ENCODE measurements at regions not wholly inside any gene's neighbourhood (a gene's known extent, or its start where the extent isn't known, plus 50 kb on each side); places are given as distances from the start of the nearest gene placed in this dataset.
"Not testable (repeated sequence)": the region's sequence is repeated elsewhere in the genome, so short reads cannot be mapped to it uniquely, and the experiment has no call there.

- Histone ChIP-seq H3K4me3 (ENCODE audit: insufficient read depth, low read depth, low read length) (no peak overlapping the region), H3K27me3 (ENCODE audit: control insufficient read depth, insufficient read depth, low read length) (no peaks in the 10 kb centered on the region), H3K36me3 (replicated peaks; ENCODE audit: control insufficient read depth, insufficient read depth, low read length) (no peaks in the 10 kb centered on the region)
- DNase-seq = no peak
Measured at GRCh38 chr3:107208796-107209195, 168.4 kb upstream of the CCDC54 start.

GRCh38 chr3:107209302-107209990, 167.8 kb upstream of the CCDC54 start:
- no peak overlapping the region for H3K4me3 ChIP-seq (ENCODE audit: insufficient read depth, low read depth, low read length)
- no peak for DNase-seq
- H3K27me3 ChIP-seq (ENCODE audit: control insufficient read depth, insufficient read depth, low read length) = no peaks in the 10 kb centered on the region
- no peaks in the 10 kb centered on the region for H3K36me3 ChIP-seq (replicated peaks; ENCODE audit: control insufficient read depth, insufficient read depth, low read length)

GRCh38 chr3:107211608-107212007, 165.6 kb upstream of the CCDC54 start:
- Histone ChIP-seq H3K4me3 (ENCODE audit: insufficient read depth, low read depth, low read length) (no peak overlapping the region), H3K27me3 (ENCODE audit: control insufficient read depth, insufficient read depth, low read length) (no peaks in the 10 kb centered on the region), H3K36me3 (replicated peaks; ENCODE audit: control insufficient read depth, insufficient read depth, low read length) (no peaks in the 10 kb centered on the region)
- no peak for DNase-seq

GRCh38 chr3:107212618-107213017, 164.6 kb upstream of the CCDC54 start:
- Histone ChIP-seq H3K36me3 (replicated peaks; ENCODE audit: control insufficient read depth, insufficient read depth, low read length) (no peaks in the 10 kb centered on the region), H3K27me3 (ENCODE audit: control insufficient read depth, insufficient read depth, low read length) (no peaks in the 10 kb centered on the region), H3K4me3 (ENCODE audit: insufficient read depth, low read depth, low read length) (no peak overlapping the region)
- DNase-seq = no peak

- no peaks in the 10 kb centered on the region for H3K36me3 ChIP-seq (replicated peaks; ENCODE audit: control insufficient read depth, insufficient read depth, low read length)
- DNase-seq = no peak
- no peak overlapping the region for H3K4me3 ChIP-seq (ENCODE audit: insufficient read depth, low read depth, low read length)
- no peaks in the 10 kb centered on the region for H3K27me3 ChIP-seq (ENCODE audit: control insufficient read depth, insufficient read depth, low read length)
Measured at GRCh38 chr3:107213044-107213669, 164.1 kb upstream of the CCDC54 start.

GRCh38 chr3:107216229-107216628, 161.0 kb upstream of the CCDC54 start:
- Histone ChIP-seq H3K4me3 (ENCODE audit: insufficient read depth, low read depth, low read length) (no peak overlapping the region), H3K36me3 (replicated peaks; ENCODE audit: control insufficient read depth, insufficient read depth, low read length) (no peaks in the 10 kb centered on the region), H3K27me3 (ENCODE audit: control insufficient read depth, insufficient read depth, low read length) (no peaks in the 10 kb centered on the region)
- no peak for DNase-seq

- Histone ChIP-seq H3K36me3 (replicated peaks; ENCODE audit: control insufficient read depth, insufficient read depth, low read length) (no peaks in the 10 kb centered on the region), H3K4me3 (ENCODE audit: insufficient read depth, low read depth, low read length) (no peak overlapping the region), H3K27me3 (ENCODE audit: control insufficient read depth, insufficient read depth, low read length) (no peaks in the 10 kb centered on the region)
- DNase-seq = no peak
Measured at GRCh38 chr3:107216711-107217110, 160.5 kb upstream of the CCDC54 start.

GRCh38 chr3:107217172-107217571, 160.1 kb upstream of the CCDC54 start:
- DNase-seq = no peak
- no peaks in the 10 kb centered on the region for H3K36me3 ChIP-seq (replicated peaks; ENCODE audit: control insufficient read depth, insufficient read depth, low read length)
- no peak overlapping the region for H3K4me3 ChIP-seq (ENCODE audit: insufficient read depth, low read depth, low read length)
- no peaks in the 10 kb centered on the region for H3K27me3 ChIP-seq (ENCODE audit: control insufficient read depth, insufficient read depth, low read length)

- Histone ChIP-seq H3K27me3 (ENCODE audit: control insufficient read depth, insufficient read depth, low read length) (no peaks in the 10 kb centered on the region), H3K4me3 (ENCODE audit: insufficient read depth, low read depth, low read length) (no peak overlapping the region), H3K36me3 (replicated peaks; ENCODE audit: control insufficient read depth, insufficient read depth, low read length) (no peaks in the 10 kb centered on the region)
- no peak for DNase-seq
Measured at GRCh38 chr3:107218864-107219269, 158.4 kb upstream of the CCDC54 start.

- H3K36me3 ChIP-seq (replicated peaks; ENCODE audit: control insufficient read depth, insufficient read depth, low read length) = no peaks in the 10 kb centered on the region
- H3K27me3 ChIP-seq (ENCODE audit: control insufficient read depth, insufficient read depth, low read length) = no peaks in the 10 kb centered on the region
- DNase-seq = no peak
- H3K4me3 ChIP-seq (ENCODE audit: insufficient read depth, low read depth, low read length) = no peak overlapping the region
Measured at GRCh38 chr3:107220538-107220937, 156.7 kb upstream of the CCDC54 start.

- H3K36me3 ChIP-seq (replicated peaks; ENCODE audit: control insufficient read depth, insufficient read depth, low read length) = no peaks in the 10 kb centered on the region
- no peaks in the 10 kb centered on the region for H3K27me3 ChIP-seq (ENCODE audit: control insufficient read depth, insufficient read depth, low read length)
- no peak for DNase-seq
- no peak overlapping the region for H3K4me3 ChIP-seq (ENCODE audit: insufficient read depth, low read depth, low read length)
Measured at GRCh38 chr3:107221856-107222255, 155.4 kb upstream of the CCDC54 start.

- DNase-seq = no peak
- Histone ChIP-seq H3K4me3 (ENCODE audit: insufficient read depth, low read depth, low read length) (no peak overlapping the region), H3K27me3 (ENCODE audit: control insufficient read depth, insufficient read depth, low read length) (no peaks in the 10 kb centered on the region), H3K36me3 (replicated peaks; ENCODE audit: control insufficient read depth, insufficient read depth, low read length) (no peaks in the 10 kb centered on the region)
Measured at GRCh38 chr3:107222907-107223306, 154.3 kb upstream of the CCDC54 start.

GRCh38 chr3:107224026-107224596, 153.1 kb upstream of the CCDC54 start:
- Histone ChIP-seq H3K27me3 (ENCODE audit: control insufficient read depth, insufficient read depth, low read length) (no peaks in the 10 kb centered on the region), H3K36me3 (replicated peaks; ENCODE audit: control insufficient read depth, insufficient read depth, low read length) (no peaks in the 10 kb centered on the region), H3K4me3 (ENCODE audit: insufficient read depth, low read depth, low read length) (no peak overlapping the region)
- DNase-seq = no peak

GRCh38 chr3:107227091-107227490, 150.1 kb upstream of the CCDC54 start:
- H3K36me3 ChIP-seq (replicated peaks; ENCODE audit: control insufficient read depth, insufficient read depth, low read length) = no peaks in the 10 kb centered on the region
- no peak overlapping the region for H3K4me3 ChIP-seq (ENCODE audit: insufficient read depth, low read depth, low read length)
- DNase-seq = no peak
- H3K27me3 ChIP-seq (ENCODE audit: control insufficient read depth, insufficient read depth, low read length) = no peaks in the 10 kb centered on the region

- not testable (repeated sequence) for DNase-seq; H3K36me3 ChIP-seq (replicated peaks; ENCODE audit: control insufficient read depth, insufficient read depth, low read length); H3K27me3 ChIP-seq (ENCODE audit: control insufficient read depth, insufficient read depth, low read length); H3K4me3 ChIP-seq (ENCODE audit: insufficient read depth, low read depth, low read length)
Measured at GRCh38 chr3:107233877-107234276, 143.4 kb upstream of the CCDC54 start.
